Epidermal melanocyte (primary cell): ENCODE measurements at regions not wholly inside any gene's neighbourhood (a gene's known extent, or its start where the extent isn't known, plus 50 kb on each side); places are given as distances from the start of the nearest gene placed in this dataset.

Source experiments
- DNase-seq: peaks from one replicate; pipeline ENCODE4 v3.0.0; 2011; ENCODE audit warnings: low spot score; ENCODE audit not compliant: insufficient read length

- no peak for DNase-seq
Measured at GRCh38 chr21:19937619-19938018, 1060.6 kb upstream of the NCAM2 start.

DNA sequence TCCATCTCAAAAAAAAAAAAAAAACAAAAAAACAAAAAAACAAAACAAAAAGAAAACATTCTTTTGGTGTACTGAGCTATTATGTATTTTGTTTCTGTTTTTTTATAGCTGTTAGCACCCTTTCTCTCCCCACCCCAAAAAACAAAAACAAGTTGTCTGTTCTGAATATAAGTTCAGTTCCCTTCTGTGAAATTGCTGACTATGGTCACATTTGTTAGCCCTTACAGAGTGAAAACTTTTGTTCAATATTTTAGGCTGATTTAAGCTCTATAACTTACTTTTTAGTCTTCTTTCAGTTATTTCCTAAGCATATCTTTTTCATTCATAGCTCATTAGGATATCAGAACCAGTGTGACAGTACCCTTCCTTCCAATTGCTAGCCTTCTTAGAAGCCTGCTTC, 1056.6 kb upstream of the NCAM2 start:
- DNase-seq, result no peak

- no peak for DNase-seq
Measured at GRCh38 chr21:19950347-19950746, 1047.9 kb upstream of the NCAM2 start.

GRCh38 chr21:19969156-19969555, 1029.1 kb upstream of the NCAM2 start:
- DNase-seq, result no peak

GRCh38 chr21:19981938-19982337, 1016.3 kb upstream of the NCAM2 start:
- DNase-seq, result no peak

DNA sequence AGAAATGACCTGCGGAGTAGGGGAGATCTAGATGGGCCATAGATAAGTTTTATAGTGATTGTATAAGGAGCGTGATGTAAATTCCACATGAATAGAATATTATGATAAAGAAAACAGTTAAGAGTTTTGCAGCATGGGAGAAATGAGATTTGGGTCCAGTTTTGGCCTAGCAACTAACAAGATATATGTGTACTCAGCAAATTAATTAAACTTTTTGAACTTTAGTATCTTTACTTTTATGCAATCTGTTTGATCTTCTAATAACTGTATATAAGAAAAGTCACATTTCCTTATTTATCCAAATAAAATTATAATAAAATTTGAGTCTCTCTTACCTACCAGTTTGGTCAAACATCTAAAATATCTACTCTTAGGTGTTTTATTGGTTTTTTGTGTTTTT, 1011.8 kb upstream of the NCAM2 start:
- no peak for DNase-seq

- DNase-seq, result no peak
Measured at GRCh38 chr21:19987671-19988070, 1010.5 kb upstream of the NCAM2 start.

- DNase-seq, result no peak
Measured at GRCh38 chr21:19992540-19992939, 1005.7 kb upstream of the NCAM2 start.

DNA sequence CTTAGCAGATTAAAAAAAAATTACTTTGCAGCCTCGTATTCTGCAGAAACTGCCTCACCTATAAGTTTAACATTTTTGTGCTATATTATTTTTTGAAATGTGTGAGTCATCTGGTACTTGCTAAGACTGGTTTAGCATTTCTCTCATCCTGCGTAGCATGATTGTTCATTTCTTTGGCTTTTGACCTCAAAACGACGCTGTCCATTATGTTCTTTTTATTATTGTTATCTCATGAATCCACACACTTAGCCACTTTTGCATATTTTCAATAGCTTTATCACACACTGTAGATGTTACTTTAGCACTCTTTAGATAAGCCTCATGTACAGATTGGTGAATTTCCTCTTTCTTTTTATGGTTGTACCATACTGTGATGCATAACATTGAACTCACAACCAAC, 1004.9 kb upstream of the NCAM2 start:
- DNase-seq, result no peak

- no peak for DNase-seq
Measured at GRCh38 chr21:19995253-19995652, 1003.0 kb upstream of the NCAM2 start.

- no peak for DNase-seq
Measured at GRCh38 chr21:19998453-19998852, 999.8 kb upstream of the NCAM2 start.

GRCh38 chr21:19999369-20000272, 998.6 kb upstream of the NCAM2 start:
- DNase-seq, result no peak

GRCh38 chr21:20004367-20004766, 993.8 kb upstream of the NCAM2 start:
- no peak for DNase-seq

DNA sequence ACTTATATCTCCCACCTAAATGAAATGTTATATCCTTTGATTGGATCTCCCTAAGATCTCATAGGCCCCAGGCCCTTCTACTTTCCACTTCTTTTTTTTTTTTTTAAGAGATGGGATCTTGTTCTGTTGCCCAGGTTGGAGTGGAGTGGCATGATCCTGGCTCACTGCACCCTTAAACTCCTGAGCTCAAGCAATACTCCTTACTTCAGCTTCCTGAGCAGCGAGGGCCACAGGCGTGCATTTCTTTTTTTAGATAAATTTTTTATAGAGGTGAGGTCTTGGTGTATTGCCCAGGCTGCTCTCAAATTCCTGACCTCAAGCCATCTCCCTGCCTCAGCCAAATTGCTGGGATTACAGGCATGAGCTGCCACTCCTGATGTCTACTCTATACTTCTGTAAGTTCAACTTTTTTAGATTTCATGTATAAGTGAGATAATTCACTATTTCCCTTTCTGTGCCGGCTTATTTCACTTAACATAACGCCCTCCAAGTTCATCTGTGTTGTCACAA, 987.5 kb upstream of the NCAM2 start:
- DNase-seq, result no peak

GRCh38 chr21:20013851-20014250, 984.4 kb upstream of the NCAM2 start:
- no peak for DNase-seq

- no peak for DNase-seq
Measured at GRCh38 chr21:20016435-20017005, 981.7 kb upstream of the NCAM2 start.

GRCh38 chr21:20020026-20020425, 978.2 kb upstream of the NCAM2 start:
- DNase-seq, result no peak

DNA sequence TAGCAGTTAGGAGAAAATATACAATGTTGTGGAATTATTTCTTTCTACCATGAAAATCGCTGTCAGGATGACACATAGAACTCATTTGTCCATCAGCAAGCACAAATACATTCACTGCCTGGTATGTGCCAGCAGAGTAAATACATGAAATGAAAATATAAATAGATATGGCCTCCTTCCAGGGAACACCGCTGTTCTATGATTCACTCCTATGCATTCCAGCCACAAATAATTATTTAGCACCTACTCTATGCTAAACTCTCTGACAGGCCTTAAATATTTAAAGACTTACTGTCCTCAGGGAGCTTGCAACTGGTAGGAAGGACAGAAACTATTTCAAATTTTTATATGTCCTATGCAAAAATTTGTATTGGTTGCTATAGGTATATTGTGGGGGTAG, 975.0 kb upstream of the NCAM2 start:
- no peak for DNase-seq

GRCh38 chr21:20024741-20025140, 973.5 kb upstream of the NCAM2 start:
- DNase-seq, result no peak

GRCh38 chr21:20026543-20026942, 971.7 kb upstream of the NCAM2 start:
- DNase-seq, result no peak

DNA sequence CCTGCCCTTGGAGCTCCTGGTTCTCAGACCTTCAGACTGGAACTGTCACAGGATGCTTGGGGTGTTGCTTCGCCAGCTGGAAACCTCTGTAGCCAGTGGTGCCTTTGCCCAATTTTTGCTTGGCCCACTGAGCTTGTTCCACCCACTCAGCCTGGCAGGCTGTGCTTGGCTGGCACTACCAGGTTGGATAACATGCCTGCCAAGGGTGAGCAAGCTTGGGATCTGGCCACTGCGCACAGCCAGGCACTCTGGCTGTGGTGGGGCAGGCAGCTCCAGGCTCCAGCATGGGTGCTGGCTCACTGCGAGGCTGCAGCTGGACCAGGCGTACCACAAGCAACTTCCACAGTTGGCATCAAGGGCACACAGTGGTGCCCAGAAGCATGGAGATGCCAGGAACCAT, 967.8 kb upstream of the NCAM2 start:
- DNase-seq, result no peak

- DNase-seq, result no peak
Measured at GRCh38 chr21:20031807-20032206, 966.4 kb upstream of the NCAM2 start.

GRCh38 chr21:20040768-20041167, 957.4 kb upstream of the NCAM2 start:
- DNase-seq, result no peak
